ENCODE measurements at regions not wholly inside any gene's neighbourhood (a gene's known extent, or its start where the extent isn't known, plus 50 kb on each side); places are given as distances from the start of the nearest gene placed in this dataset.
"Not testable (repeated sequence)": the region's sequence is repeated elsewhere in the genome, so short reads cannot be mapped to it uniquely, and the experiment has no call there.

DNA sequence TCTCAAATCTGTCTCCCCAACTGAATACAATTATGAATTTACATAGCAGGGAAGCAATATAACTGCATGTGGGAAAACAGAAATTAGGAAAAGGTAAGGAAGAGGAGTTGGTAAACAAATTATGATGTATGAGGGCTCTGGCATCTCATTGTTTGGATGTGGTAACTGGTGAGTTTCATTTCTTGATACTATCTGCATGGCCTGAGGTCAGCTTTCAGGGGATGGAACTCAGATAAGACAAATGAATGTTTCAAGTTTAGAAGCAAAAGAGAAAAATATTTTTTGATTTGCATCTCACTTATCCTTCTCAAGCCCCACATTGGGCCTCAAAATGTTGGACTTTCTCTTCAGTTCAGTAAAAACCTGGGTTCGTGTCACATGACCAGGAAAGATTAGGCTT lies 302.2 kb upstream of the GJE1 start:
- POLR2A ChIA-PET = no interaction called here
- no peaks in the 10 kb centered on the region for H3K27me3 Mint-ChIP-seq
- H3K9me3 Mint-ChIP-seq = peaks cover 4% of the 10 kb centered on the region
- no peaks in the 10 kb centered on the region for H3K36me3 Mint-ChIP-seq
- no peaks in the 10 kb centered on the region for H3K4me1 Mint-ChIP-seq
- H3K4me3 Mint-ChIP-seq = no peak overlapping the region
- DNase-seq (no peak), ATAC-seq (ENCODE audit: low read depth) (no peak)
- H3K27ac Mint-ChIP-seq = no peak overlapping the region

DNA sequence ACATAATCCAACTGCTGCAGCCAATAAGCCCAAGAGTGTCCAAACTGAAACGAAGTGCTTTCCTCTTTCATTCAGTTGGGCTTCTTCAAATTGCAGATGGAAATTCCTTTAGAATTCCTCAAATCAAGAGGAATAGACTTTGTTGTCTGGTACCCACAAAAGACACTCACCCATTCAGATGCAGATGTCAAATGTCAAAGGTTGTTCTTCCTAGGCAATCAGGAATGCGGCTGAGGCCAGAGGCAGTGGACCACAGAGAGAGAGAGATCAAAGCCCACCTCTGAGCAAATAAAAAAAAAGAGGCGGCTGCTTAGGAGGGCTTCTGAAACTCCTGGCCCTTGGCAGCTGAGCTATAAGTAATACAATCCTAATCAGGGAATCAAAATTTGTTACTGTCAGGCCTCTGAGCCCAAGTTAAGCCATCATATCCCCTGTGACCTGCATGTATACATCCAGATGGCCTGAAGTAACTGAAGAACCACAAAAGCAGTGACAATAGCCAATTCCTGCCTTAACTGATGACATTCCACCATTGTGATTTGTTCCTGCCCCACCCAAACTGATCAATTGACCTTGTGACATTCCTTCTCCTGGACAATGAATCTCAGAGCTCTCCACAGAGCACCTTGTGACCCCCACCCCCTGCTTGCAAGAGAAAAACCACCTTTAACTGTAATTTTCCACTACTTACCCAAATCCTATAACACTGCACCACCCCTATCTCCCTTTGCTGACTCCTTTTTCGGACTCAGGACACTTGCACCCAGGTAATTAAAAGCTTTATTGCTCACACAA lies 303.0 kb upstream of the GJE1 start:
- ATAC-seq (ENCODE audit: low read depth) (no peak), DNase-seq (no peak)
- H3K4me3 Mint-ChIP-seq = no peak overlapping the region
- no peak overlapping the region for H3K27ac Mint-ChIP-seq
- POLR2A ChIA-PET = no interaction called here
- no peaks in the 10 kb centered on the region for H3K36me3 Mint-ChIP-seq
- no peaks in the 10 kb centered on the region for H3K27me3 Mint-ChIP-seq
- H3K4me1 Mint-ChIP-seq = no peaks in the 10 kb centered on the region
- H3K9me3 Mint-ChIP-seq = peaks cover 7% of the 10 kb centered on the region

DNA sequence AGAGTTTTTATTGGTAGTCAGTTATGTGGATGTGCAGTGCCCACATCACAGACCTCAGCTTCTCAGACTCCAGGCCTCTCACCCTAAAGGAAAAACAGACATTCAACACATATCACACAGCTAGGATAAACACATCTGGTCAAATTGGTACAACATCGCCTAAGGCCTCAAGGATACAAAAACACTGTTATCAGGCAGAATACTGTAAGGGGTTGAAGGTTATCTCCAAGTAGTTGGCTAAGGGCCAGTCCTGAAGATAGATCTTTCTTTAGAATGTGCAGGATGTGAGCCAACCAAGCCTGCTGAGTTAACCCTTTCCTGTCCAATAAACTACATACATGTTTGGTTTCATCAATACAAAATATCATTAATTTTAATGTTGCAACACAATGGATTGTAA lies 308.4 kb upstream of the GJE1 start:
- Mint-ChIP-seq H3K27me3 (no peaks in the 10 kb centered on the region), H3K4me3 (no peak overlapping the region), H3K4me1 (no peaks in the 10 kb centered on the region), H3K36me3 (no peaks in the 10 kb centered on the region), H3K27ac (no peak overlapping the region), H3K9me3 (peaks cover 10% of the 10 kb centered on the region)
- ATAC-seq (ENCODE audit: low read depth) (no peak), DNase-seq (no peak)
- POLR2A ChIA-PET = no interaction called here

DNA sequence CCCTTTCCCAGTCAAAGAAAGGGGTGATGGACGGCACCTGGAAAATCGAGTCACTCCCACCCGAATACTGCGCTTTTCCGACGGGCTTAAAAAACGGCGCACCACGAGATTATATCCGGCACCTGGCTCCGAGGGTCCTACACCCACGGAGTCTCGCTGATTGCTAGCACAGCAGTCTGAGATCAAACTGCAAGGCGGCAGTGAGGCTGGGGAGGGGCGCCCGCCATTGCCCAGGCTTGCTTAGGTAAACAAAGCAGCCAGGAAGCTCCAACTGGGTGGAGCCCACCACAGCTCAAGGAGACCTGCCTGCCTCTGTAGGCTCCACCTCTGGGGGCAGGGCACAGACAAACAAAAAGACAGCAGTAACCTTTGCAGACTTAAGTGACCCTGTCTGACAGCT lies 317.7 kb upstream of the GJE1 start:
- H3K9me3 Mint-ChIP-seq, POLR2A ChIA-PET, DNase-seq: not testable (repeated sequence)

DNA sequence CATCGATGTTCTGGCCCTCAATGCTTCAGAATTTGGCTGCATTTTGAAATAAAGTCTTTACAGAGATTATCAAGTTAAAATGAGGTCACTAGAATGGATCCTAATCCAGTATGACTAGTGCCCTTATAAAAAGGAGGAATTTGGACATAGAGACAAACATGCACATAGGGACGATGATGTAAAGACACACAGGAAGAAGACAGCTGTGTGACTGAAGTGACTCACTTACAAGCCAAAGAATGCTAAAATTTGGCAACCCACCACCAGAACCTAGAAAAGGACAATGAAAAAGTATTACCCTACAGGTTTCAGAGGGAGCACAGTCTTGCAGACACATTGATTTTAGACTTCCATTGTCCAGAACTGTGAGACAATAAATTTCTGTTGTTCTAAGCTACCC lies 322.8 kb upstream of the GJE1 start:
- DNase-seq (no peak), ATAC-seq (ENCODE audit: low read depth) (no peak)
- H3K36me3 Mint-ChIP-seq = no peaks in the 10 kb centered on the region
- no peaks in the 10 kb centered on the region for H3K27me3 Mint-ChIP-seq
- POLR2A ChIA-PET = no interaction called here
- H3K4me1 Mint-ChIP-seq = no peaks in the 10 kb centered on the region
- H3K4me3 Mint-ChIP-seq = no peak overlapping the region
- H3K27ac Mint-ChIP-seq = no peak overlapping the region
- peaks cover 2% of the 10 kb centered on the region for H3K9me3 Mint-ChIP-seq

More for the DNA sequence above, 317.7 kb upstream of the GJE1 start:
- ATAC-seq (ENCODE audit: low read depth); H3K36me3 Mint-ChIP-seq; H3K4me1 Mint-ChIP-seq; H3K4me3 Mint-ChIP-seq; H3K27me3 Mint-ChIP-seq; H3K27ac Mint-ChIP-seq: not testable (repeated sequence)

DNA sequence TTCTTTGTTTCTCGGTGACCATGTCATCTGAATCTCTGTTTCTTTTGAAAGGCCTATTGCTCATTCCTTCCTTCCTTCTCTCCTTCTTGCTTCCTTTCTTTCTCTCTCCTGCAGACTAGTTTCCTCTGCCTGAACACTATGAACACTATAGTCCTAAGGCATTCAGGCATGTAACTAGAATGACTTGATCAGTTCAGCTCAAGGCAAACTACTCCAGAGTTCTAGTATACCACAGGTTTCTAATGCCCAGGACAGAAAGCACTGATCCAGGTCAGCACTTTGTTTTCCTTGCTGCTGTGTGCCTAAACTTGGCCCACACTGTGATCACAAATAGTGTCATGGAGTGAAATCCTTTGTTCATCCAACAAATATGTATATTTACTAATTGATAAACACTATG lies 324.1 kb upstream of the GJE1 start:
- DNase-seq (no peak), ATAC-seq (ENCODE audit: low read depth) (no peak)
- POLR2A ChIA-PET = no interaction called here
- peaks cover 2% of the 10 kb centered on the region for H3K9me3 Mint-ChIP-seq
- H3K27me3 Mint-ChIP-seq = no peaks in the 10 kb centered on the region
- H3K27ac Mint-ChIP-seq = no peak overlapping the region
- H3K4me1 Mint-ChIP-seq = no peaks in the 10 kb centered on the region
- H3K4me3 Mint-ChIP-seq = no peak overlapping the region
- no peaks in the 10 kb centered on the region for H3K36me3 Mint-ChIP-seq

DNA sequence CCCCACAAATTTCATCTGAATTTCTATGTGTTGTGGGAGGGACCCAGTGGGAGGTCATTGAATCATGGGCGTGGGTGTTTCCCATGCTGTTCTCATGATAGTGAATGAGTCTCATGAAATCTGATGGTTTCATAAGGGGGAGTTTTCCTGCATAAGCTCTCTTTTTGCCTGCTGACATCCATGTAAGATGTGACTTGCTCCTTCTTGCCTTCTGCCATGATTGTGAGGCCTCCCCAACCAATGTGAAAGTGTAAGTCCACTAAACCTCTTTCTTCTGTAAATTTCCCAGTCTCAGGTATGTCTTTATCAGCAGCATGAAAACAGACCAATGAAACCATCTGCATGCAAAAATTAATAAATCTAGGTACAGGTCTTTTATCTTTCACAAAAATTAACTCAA lies 331.8 kb upstream of the GJE1 start:
- H3K4me1 Mint-ChIP-seq; H3K9me3 Mint-ChIP-seq; H3K27me3 Mint-ChIP-seq; DNase-seq; POLR2A ChIA-PET; H3K4me3 Mint-ChIP-seq; ATAC-seq (ENCODE audit: low read depth); H3K27ac Mint-ChIP-seq; H3K36me3 Mint-ChIP-seq: not testable (repeated sequence)

DNA sequence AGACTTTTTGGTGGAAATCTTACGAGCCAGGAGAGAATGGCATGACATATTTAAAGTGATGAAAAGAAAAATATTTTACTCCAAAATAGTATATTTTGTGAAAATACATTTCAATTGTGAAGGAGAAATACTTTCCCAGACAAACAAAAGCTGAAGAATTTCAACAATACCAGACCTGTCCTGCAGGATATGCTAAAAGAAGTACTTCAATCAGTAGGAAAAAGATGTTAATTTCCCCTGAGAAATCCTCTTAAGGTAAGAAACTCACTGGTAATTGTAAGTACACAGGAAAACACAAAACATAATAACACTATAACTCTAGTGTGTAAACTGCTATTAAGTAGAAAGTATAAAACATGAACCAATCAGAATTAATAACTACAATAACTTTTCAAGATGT lies 341.8 kb upstream of the GJE1 start:
- no peak for DNase-seq
- Mint-ChIP-seq H3K9me3 (peaks cover 11% of the 10 kb centered on the region), H3K4me1 (no peaks in the 10 kb centered on the region), H3K36me3 (no peaks in the 10 kb centered on the region), H3K27me3 (no peaks in the 10 kb centered on the region), H3K4me3 (no peak overlapping the region), H3K27ac (no peak overlapping the region)
- POLR2A ChIA-PET = no interaction called here
- no peak for ATAC-seq (ENCODE audit: low read depth)

GRCh38 chr6:141788096-141788495 lies 344.6 kb upstream of the GJE1 start:
- Mint-ChIP-seq H3K27ac (no peak overlapping the region), H3K4me1 (no peaks in the 10 kb centered on the region), H3K27me3 (no peaks in the 10 kb centered on the region), H3K9me3 (peaks cover 7% of the 10 kb centered on the region), H3K4me3 (no peak overlapping the region), H3K36me3 (no peaks in the 10 kb centered on the region)
- DNase-seq (no peak), ATAC-seq (ENCODE audit: low read depth) (no peak)
- POLR2A ChIA-PET = no interaction called here

- Mint-ChIP-seq H3K27me3 (no peaks in the 10 kb centered on the region), H3K9me3 (no peaks in the 10 kb centered on the region), H3K27ac (no peak overlapping the region), H3K4me3 (no peak overlapping the region), H3K36me3 (no peaks in the 10 kb centered on the region), H3K4me1 (no peaks in the 10 kb centered on the region)
- no peak for DNase-seq
- POLR2A ChIA-PET = no interaction called here
- ATAC-seq (ENCODE audit: low read depth) = no peak
Observed at GRCh38 chr6:141783585-141783984, 349.1 kb upstream of the GJE1 start.

GRCh38 chr6:141780296-141780695 lies 352.4 kb upstream of the GJE1 start:
- H3K27me3 Mint-ChIP-seq = no peaks in the 10 kb centered on the region
- POLR2A ChIA-PET = no interaction called here
- DNase-seq = no peak

GRCh38 chr6:141764388-141764787 lies 368.3 kb upstream of the GJE1 start:
- Mint-ChIP-seq H3K27ac (no peak overlapping the region), H3K36me3 (no peaks in the 10 kb centered on the region), H3K9me3 (peaks cover 4% of the 10 kb centered on the region), H3K4me3 (no peak overlapping the region), H3K27me3 (no peaks in the 10 kb centered on the region), H3K4me1 (no peaks in the 10 kb centered on the region)
- POLR2A ChIA-PET = no interaction called here
- ATAC-seq (ENCODE audit: low read depth) = no peak
- no peak for DNase-seq

More at GRCh38 chr6:141780296-141780695, 352.4 kb upstream of the GJE1 start:
- ATAC-seq (ENCODE audit: low read depth) = no peak
- Mint-ChIP-seq H3K27ac (no peak overlapping the region), H3K4me3 (no peak overlapping the region), H3K4me1 (no peaks in the 10 kb centered on the region), H3K36me3 (no peaks in the 10 kb centered on the region), H3K9me3 (no peaks in the 10 kb centered on the region)

DNA sequence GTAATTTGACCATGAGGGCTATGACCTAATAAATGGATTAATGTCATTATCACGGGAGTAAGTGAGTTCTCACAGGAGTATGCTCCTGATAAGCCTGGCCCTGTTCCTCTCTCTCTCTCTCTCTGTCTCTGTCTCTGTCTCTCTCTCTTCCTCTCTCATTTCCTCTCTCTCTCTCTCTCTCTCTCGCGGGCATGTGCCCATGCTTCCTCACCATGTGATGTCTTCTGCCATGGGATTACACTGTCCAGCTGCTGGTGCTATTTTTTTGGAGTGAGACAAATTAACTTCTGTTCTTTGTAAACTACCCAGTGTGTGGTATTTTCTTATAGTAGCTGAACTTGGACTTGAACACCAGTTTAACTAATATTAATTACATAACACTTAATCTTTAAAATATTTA lies 374.3 kb upstream of the GJE1 start:
- ATAC-seq (ENCODE audit: low read depth) (no peak), DNase-seq (no peak)
- Mint-ChIP-seq H3K4me1 (no peaks in the 10 kb centered on the region), H3K27me3 (no peaks in the 10 kb centered on the region), H3K4me3 (no peak overlapping the region), H3K36me3 (peaks cover 2% of the 10 kb centered on the region), H3K27ac (no peak overlapping the region), H3K9me3 (peaks cover 6% of the 10 kb centered on the region)
- POLR2A ChIA-PET = no interaction called here

DNA sequence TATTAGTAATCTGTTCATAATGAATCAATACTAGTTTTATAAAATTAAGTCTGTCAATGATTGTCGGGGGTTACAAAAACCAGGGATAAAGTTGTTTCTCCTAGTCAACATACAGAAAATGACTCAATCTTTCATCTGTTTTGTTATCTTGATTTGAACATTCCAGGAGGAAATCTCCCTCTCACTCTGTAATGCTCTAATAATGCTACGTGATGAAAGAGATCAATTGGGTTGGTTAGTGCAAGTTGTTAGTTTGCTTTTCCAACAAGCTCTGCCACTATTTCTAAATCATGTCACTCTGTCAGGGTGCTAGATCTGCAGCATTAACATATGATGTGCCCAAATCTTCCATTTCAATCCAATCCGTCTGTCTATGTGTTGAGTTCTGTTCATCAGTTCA lies 379.5 kb upstream of the GJE1 start:
- Mint-ChIP-seq H3K4me1 (peaks cover 4% of the 10 kb centered on the region), H3K9me3 (peaks cover 5% of the 10 kb centered on the region), H3K36me3 (peaks cover 4% of the 10 kb centered on the region), H3K27ac (no peak overlapping the region), H3K4me3 (no peak overlapping the region), H3K27me3 (no peaks in the 10 kb centered on the region)
- POLR2A ChIA-PET = no interaction called here
- DNase-seq (no peak), ATAC-seq (ENCODE audit: low read depth) (no peak)

GRCh38 chr6:141752677-141753076 lies 380.0 kb upstream of the GJE1 start:
- POLR2A ChIA-PET = no interaction called here
- Mint-ChIP-seq H3K4me1 (peaks cover 4% of the 10 kb centered on the region), H3K36me3 (peaks cover 4% of the 10 kb centered on the region), H3K27ac (peak overlapping the region; percentile 8), H3K4me3 (no peak overlapping the region), H3K9me3 (peaks cover 5% of the 10 kb centered on the region), H3K27me3 (no peaks in the 10 kb centered on the region)
- DNase-seq = no peak
- ATAC-seq (ENCODE audit: low read depth) = no peak

Measured in activated naive CD8-positive, alpha-beta T cell treated with anti-CD3 and anti-CD28 coated beads, Interleukin-2, amount 10 ng/mL, durations not matched to agents 7 days and 5 days (primary cell).